Nephron progenitor cell (in vitro differentiated cells): ENCODE measurements at regions not wholly inside any gene's neighbourhood (a gene's known extent, or its start where the extent isn't known, plus 50 kb on each side); places are given as distances from the start of the nearest gene placed in this dataset.
"Not testable (repeated sequence)": the region's sequence is repeated elsewhere in the genome, so short reads cannot be mapped to it uniquely, and the experiment has no call there.

Experiments
- DNase-seq: peaks from one replicate; pipeline ENCODE4 v3.0.0; 2021
- H3K27ac Mint-ChIP-seq: 2 replicates; pipeline ENCODE4 v1.8.0; 2021; ENCODE audit warnings: mild to moderate bottlenecking, moderate library complexity, mixed read lengths
- H3K27me3 Mint-ChIP-seq: 2 replicates; pipeline ENCODE4 v1.8.0; 2021; ENCODE audit warnings: mild to moderate bottlenecking, low read depth, mixed read lengths; ENCODE audit not compliant: poor library complexity
- H3K36me3 Mint-ChIP-seq: 2 replicates; pipeline ENCODE4 v1.8.0; 2021; ENCODE audit warnings: low read depth, mixed read lengths
- H3K4me1 Mint-ChIP-seq: 2 replicates; pipeline ENCODE4 v1.8.0; 2021; ENCODE audit warnings: mixed read lengths
- H3K4me3 Mint-ChIP-seq: 2 replicates; pipeline ENCODE4 v1.8.0; 2021; ENCODE audit warnings: mild to moderate bottlenecking, moderate library complexity, mixed read lengths
- H3K9me3 Mint-ChIP-seq: 2 replicates; pipeline ENCODE4 v1.8.0; 2021; ENCODE audit warnings: mild to moderate bottlenecking, moderate library complexity, mixed read lengths
- CTCF ChIP-seq: fragments of 200-600 bp; sonication (generic); IDR thresholded peaks from 2 replicates; pipeline ENCODE4 v1.5.0; 2021; ENCODE audit warnings: antibody characterized with exemption

- no peaks in the 10 kb centered on the region for H3K36me3 Mint-ChIP-seq
- no peaks in the 10 kb centered on the region for H3K27me3 Mint-ChIP-seq
- no peak overlapping the region for H3K27ac Mint-ChIP-seq
- no peak overlapping the region for H3K4me3 Mint-ChIP-seq
- DNase-seq: no peak
- no peaks in the 10 kb centered on the region for H3K4me1 Mint-ChIP-seq
- TF ChIP-seq CTCF: no peak
- H3K9me3 Mint-ChIP-seq: peaks cover 41% of the 10 kb centered on the region
Observed at GRCh38 chrX:150087612-150088011, 149.3 kb upstream of the EOLA2 start.

DNA sequence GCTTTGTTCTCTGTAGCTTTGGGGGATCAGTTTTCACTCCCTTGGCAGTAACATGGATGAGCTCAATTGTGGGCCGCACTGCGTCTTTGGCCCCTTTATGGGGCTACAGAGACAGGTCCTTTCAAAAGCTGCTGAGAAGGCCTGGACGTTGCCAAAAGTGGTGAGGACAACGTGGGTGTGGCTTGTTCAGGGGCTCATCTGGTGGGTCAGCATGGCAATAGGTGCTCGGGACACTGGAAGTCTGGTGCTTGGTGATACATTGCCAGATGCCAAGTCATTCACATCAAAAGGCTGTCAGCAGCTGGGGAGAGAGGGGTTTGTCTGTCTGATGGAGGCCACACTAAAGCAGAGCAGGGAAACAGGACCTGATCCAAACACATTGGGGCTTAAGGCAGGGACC is 149.8 kb upstream of the EOLA2 start:
- Mint-ChIP-seq H3K9me3 (peaks cover 41% of the 10 kb centered on the region), H3K27me3 (no peaks in the 10 kb centered on the region), H3K4me3 (no peak overlapping the region), H3K27ac (no peak overlapping the region), H3K36me3 (no peaks in the 10 kb centered on the region), H3K4me1 (no peaks in the 10 kb centered on the region)
- no peak for TF ChIP-seq CTCF
- no peak for DNase-seq

GRCh38 chrX:150088766-150089518 is 150.7 kb upstream of the EOLA2 start:
- Mint-ChIP-seq H3K36me3 (no peaks in the 10 kb centered on the region), H3K4me3 (no peak overlapping the region), H3K27me3 (no peaks in the 10 kb centered on the region), H3K27ac (no peak overlapping the region), H3K4me1 (no peaks in the 10 kb centered on the region), H3K9me3 (peaks cover 37% of the 10 kb centered on the region)
- no peak for TF ChIP-seq CTCF
- DNase-seq: no peak

GRCh38 chrX:150091300-150091699 is 153.0 kb upstream of the EOLA2 start:
- H3K27ac Mint-ChIP-seq, H3K4me1 Mint-ChIP-seq, H3K4me3 Mint-ChIP-seq, H3K27me3 Mint-ChIP-seq, DNase-seq, H3K36me3 Mint-ChIP-seq: not testable (repeated sequence)
- H3K9me3 Mint-ChIP-seq: peaks cover 35% of the 10 kb centered on the region

DNA sequence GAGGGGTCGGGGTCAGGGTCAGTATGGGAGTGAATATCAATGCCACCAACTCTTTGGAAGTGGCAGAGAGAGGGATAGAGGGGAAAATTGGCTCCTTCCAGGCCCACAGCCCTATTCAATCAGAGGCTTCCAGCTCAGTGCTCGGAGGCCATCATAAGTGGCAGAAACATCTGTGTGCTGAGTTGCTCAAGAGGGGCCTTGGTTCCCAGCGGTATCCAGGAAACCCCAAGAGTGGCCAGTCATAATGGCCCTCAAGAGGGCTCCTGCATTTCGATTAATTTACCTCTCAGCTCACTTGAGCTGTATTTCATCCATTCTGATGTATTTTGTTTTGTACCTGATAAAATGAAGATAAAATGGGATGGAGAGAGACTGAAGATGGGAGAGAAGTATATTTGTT is 154.3 kb upstream of the EOLA2 start:
- Mint-ChIP-seq H3K36me3 (no peaks in the 10 kb centered on the region), H3K4me1 (no peaks in the 10 kb centered on the region), H3K27me3 (peaks cover 3% of the 10 kb centered on the region), H3K27ac (no peak overlapping the region), H3K9me3 (peaks cover 39% of the 10 kb centered on the region), H3K4me3 (no peak overlapping the region)
- TF ChIP-seq CTCF: no peak
- DNase-seq: no peak

DNA sequence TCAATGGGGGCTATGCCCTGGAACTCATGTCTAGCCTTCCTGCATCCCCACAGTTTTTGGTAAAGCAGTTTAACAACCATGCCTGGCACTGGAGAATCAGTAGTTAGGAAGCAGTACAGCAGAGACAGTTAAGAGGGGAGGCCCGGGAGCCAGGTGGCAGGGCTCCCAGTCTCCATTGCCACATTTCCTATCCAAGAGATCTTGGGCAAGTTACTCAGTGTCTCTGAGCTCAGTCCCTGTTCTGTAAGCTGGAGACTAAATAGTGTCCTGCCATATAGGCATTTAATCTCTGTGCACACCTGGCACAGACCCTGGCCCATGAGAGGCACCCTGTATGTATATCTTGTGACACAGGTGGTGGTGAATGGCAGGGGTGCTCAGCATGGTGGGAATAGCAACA is 156.1 kb upstream of the EOLA2 start:
- TF ChIP-seq CTCF: no peak
- H3K27me3 Mint-ChIP-seq: peaks cover 3% of the 10 kb centered on the region
- no peaks in the 10 kb centered on the region for H3K4me1 Mint-ChIP-seq
- no peak for DNase-seq
- H3K4me3 Mint-ChIP-seq: no peak overlapping the region
- H3K27ac Mint-ChIP-seq: no peak overlapping the region
- H3K9me3 Mint-ChIP-seq: peaks cover 48% of the 10 kb centered on the region
- no peaks in the 10 kb centered on the region for H3K36me3 Mint-ChIP-seq
